ENCODE measurements at regions not wholly inside any gene's neighbourhood (a gene's known extent, or its start where the extent isn't known, plus 50 kb on each side); places are given as distances from the start of the nearest gene placed in this dataset.

DNA sequence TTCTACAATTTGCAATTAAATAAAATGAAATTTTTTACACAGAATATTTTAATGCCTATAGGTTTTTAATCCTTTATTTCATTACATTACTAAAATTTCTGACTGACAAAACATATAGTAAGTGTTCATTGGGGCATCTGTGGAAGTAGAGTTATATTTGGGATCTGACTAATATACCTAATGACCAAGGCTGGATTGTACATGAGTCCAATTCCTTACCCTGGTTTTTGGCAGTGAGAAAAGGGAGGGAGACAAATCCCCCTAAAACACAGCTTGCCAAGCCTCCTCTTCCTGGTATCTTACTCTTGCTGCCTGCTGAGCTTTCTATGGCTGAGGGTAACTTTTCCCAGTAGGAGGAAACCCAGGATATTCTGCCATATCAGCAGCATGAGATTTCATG, 149.4 kb upstream of the CDH20 start:
- H3K23me2 ChIP-seq (ENCODE audit: low read depth, low read length) = no peaks in the 10 kb centered on the region
- H3K79me1 ChIP-seq (ENCODE audit: low read depth, low read length) = no peaks in the 10 kb centered on the region
- no peak overlapping the region for H3K9ac ChIP-seq (replicated peaks in 1 of 4; ENCODE audit: extremely low read depth in 1 of 4, low read depth in 3 of 4, low read length in 3 of 4)
- no peak overlapping the region for H3K4ac ChIP-seq (replicated peaks; ENCODE audit: insufficient read length, low read depth, low read length)
- H3K36me3 ChIP-seq (ENCODE audit: control insufficient read depth in 2 of 4, insufficient read depth in 4 of 4, low read length in 3 of 4) = no peaks in the 10 kb centered on the region
- H4K5ac ChIP-seq (ENCODE audit: insufficient read length, low read depth, low read length) = no peak overlapping the region
- H3K4me1 ChIP-seq (replicated peaks in 1 of 4; ENCODE audit: control insufficient read depth in 3 of 4, insufficient read depth in 4 of 4, low read length in 3 of 4) = no peaks in the 10 kb centered on the region
- H3K56ac ChIP-seq (replicated peaks; ENCODE audit: insufficient read length, low read depth, low read length) = no peak overlapping the region
- FAIRE-seq = no peak
- H3K27ac ChIP-seq (ENCODE audit: low read depth, low read length) = no peak overlapping the region
- no peak overlapping the region for H2BK5ac ChIP-seq (ENCODE audit: low read depth, low read length)
- H2BK12ac ChIP-seq (ENCODE audit: low read depth, low read length) = no peak overlapping the region
- H3K18ac ChIP-seq (ENCODE audit: extremely low read depth, low read length) = no peak overlapping the region
- no peak overlapping the region for H3K4me3 ChIP-seq (ENCODE audit: extremely low read depth in 1 of 4, insufficient read depth in 2 of 4, low read depth in 3 of 4, low read length in 4 of 4)
- no peaks in the 10 kb centered on the region for H3K27me3 ChIP-seq (replicated peaks in 1 of 4; ENCODE audit: control insufficient read depth in 3 of 4, extremely low read depth in 1 of 4, insufficient read depth in 3 of 4, low read length in 3 of 4)
- no peak overlapping the region for H4K8ac ChIP-seq (ENCODE audit: extremely low read depth, insufficient read depth, low read length)
- H4K20me1 ChIP-seq (replicated peaks in 1 of 2; ENCODE audit: control insufficient read depth in 1 of 2, insufficient read depth in 2 of 2, low read length in 2 of 2) = no peaks in the 10 kb centered on the region
- H2BK15ac ChIP-seq (ENCODE audit: low read length) = no peak overlapping the region
- no peaks in the 10 kb centered on the region for H3K9me3 ChIP-seq (ENCODE audit: insufficient read depth in 2 of 2, low read depth in 1 of 2, low read length in 1 of 2)
- H3K23ac ChIP-seq (ENCODE audit: insufficient read length) = no peak overlapping the region
- ChIA-PET CTCF (ENCODE audit: partially characterized antibody) (interaction anchor here (0.5 to 1.7 kb wide), 2 partner anchors 10 to 138 kb away, joined by 3 to 4 read pairs; no protein-coding TSS in a partner anchor), POLR2A (ENCODE audit: partially characterized antibody) (no interaction called here)
- no peak overlapping the region for H4K91ac ChIP-seq (replicated peaks; ENCODE audit: insufficient read length, low read length)
- no peak overlapping the region for H2AK5ac ChIP-seq (ENCODE audit: low read depth, low read length)
- no peak overlapping the region for H2BK120ac ChIP-seq (replicated peaks; ENCODE audit: low read depth, low read length)
- H3K14ac ChIP-seq (ENCODE audit: insufficient read length) = no peak overlapping the region
- no peak overlapping the region for H2AFZ ChIP-seq (ENCODE audit: low read length)
- no peaks in the 10 kb centered on the region for H3K79me2 ChIP-seq (ENCODE audit: control insufficient read depth in 1 of 2, insufficient read depth in 2 of 2, low read length in 2 of 2)
- no peak overlapping the region for H2BK20ac ChIP-seq (ENCODE audit: low read length)
- no peak overlapping the region for H3K4me2 ChIP-seq (ENCODE audit: insufficient read depth in 1 of 2, low read depth in 2 of 2, low read length in 2 of 2)
- no peak for DNase-seq (ENCODE audit: low read depth in 1 of 2, low spot score in 2 of 2)
- no peak for TF ChIP-seq KDM1A (IDR thresholded peaks at IDR 0.05; ENCODE audit: borderline replicate concordance, low read length)
- TF ChIP-seq POU5F1 (IDR thresholded peaks at IDR 0.05; ENCODE audit: low read depth, low read length) = no peak
- no peak for TF ChIP-seq EP300 (IDR thresholded peaks at IDR 0.05; ENCODE audit: borderline replicate concordance in 1 of 2, low read depth in 2 of 2, low read length in 2 of 2)
- no peak for TF ChIP-seq CBX8 (IDR thresholded peaks at IDR 0.05; ENCODE audit: borderline replicate concordance, low read depth, low read length)
- no peak for TF ChIP-seq GABPA (IDR thresholded peaks at IDR 0.05; ENCODE audit: borderline replicate concordance, insufficient read depth, low read length)
- no peak for TF ChIP-seq NANOG (IDR thresholded peaks at IDR 0.05; ENCODE audit: insufficient read depth, low read depth, low read length, poor library complexity, severe bottlenecking)
- TF ChIP-seq CEBPB (IDR thresholded peaks at IDR 0.05; ENCODE audit: low read depth, low read length) = no peak
- TF ChIP-seq RBBP5 (IDR thresholded peaks at IDR 0.05; ENCODE audit: borderline replicate concordance, low read depth, low read length) = no peak
- no peak for TF ChIP-seq KDM5A (IDR thresholded peaks at IDR 0.05; ENCODE audit: low read length)
- TF ChIP-seq CTBP2 (IDR thresholded peaks at IDR 0.05; ENCODE audit: borderline replicate concordance, insufficient read depth, insufficient read length, low read length) = no peak
- TF ChIP-seq YY1 (IDR thresholded peaks at IDR 0.05; ENCODE audit: low read depth, low read length) = no peak
- TF ChIP-seq RXRA (IDR thresholded peaks at IDR 0.05; ENCODE audit: insufficient read depth, low read depth, low read length) = no peak

Measured in H1 (cell line).